Activated T-helper 1 cell treated with anti-CD3 and anti-CD28 coated beads, Interleukin-12 subunit alpha, Interleukin-12 subunit beta, Interleukin-2, Interleukin-4 antibody, amounts not matched to agents 30 ng/mL and 10 ng/mL and 1 ng/mL, durations not matched to agents 14 hours and 24 hours and 36 hours (primary cell): ENCODE measurements at regions not wholly inside any gene's neighbourhood (a gene's known extent, or its start where the extent isn't known, plus 50 kb on each side); places are given as distances from the start of the nearest gene placed in this dataset.

ENCODE experiments used
- DNase-seq: peaks from one replicate; pipeline ENCODE4 v3.0.0; 2021; ENCODE audit warnings: low spot score
- H3K27ac Mint-ChIP-seq: one replicate; pipeline ENCODE4 v1.8.0; 2021; ENCODE audit warnings: mild to moderate bottlenecking, mixed read lengths
- H3K27me3 Mint-ChIP-seq: one replicate; pipeline ENCODE4 v1.8.0; 2022; ENCODE audit warnings: mild to moderate bottlenecking, moderate library complexity, mixed read lengths; ENCODE audit not compliant: insufficient read depth
- H3K36me3 Mint-ChIP-seq: one replicate; pipeline ENCODE4 v1.8.0; 2021; ENCODE audit warnings: low read depth, mixed read lengths
- H3K4me1 Mint-ChIP-seq: one replicate; pipeline ENCODE4 v1.8.0; 2021; ENCODE audit warnings: low read depth, mixed read lengths
- H3K4me3 Mint-ChIP-seq: one replicate; pipeline ENCODE4 v1.8.0; 2021; ENCODE audit warnings: mild to moderate bottlenecking, moderate library complexity, mixed read lengths
- H3K9me3 Mint-ChIP-seq: one replicate; pipeline ENCODE4 v1.8.0; 2021; ENCODE audit warnings: mixed read lengths
- intact Hi-C: fragments of 100-400 bp; cut with micrococcal nuclease; formaldehyde crosslinking; loops from one replicate; pipeline ENCODE4 v1.15.1; 2024

- intact Hi-C loops = no loop called here
- Mint-ChIP-seq H3K4me3 (no peak overlapping the region), H3K27ac (no peak overlapping the region), H3K9me3 (peaks cover 8% of the 10 kb centered on the region), H3K27me3 (peaks cover 1% of the 10 kb centered on the region), H3K4me1 (no peaks in the 10 kb centered on the region), H3K36me3 (no peaks in the 10 kb centered on the region)
- no peak for DNase-seq
Measured at GRCh38 chr2:33762636-33763035, 163.5 kb upstream of the FAM98A start.

GRCh38 chr2:33746208-33746800 lies 147.2 kb upstream of the FAM98A start:
- Mint-ChIP-seq H3K4me3 (no peak overlapping the region), H3K27me3 (no peaks in the 10 kb centered on the region)
- intact Hi-C loops = no loop called here

GRCh38 chr2:33735096-33735495 lies 136.0 kb upstream of the FAM98A start:
- Mint-ChIP-seq H3K4me1 (no peaks in the 10 kb centered on the region), H3K27me3 (no peaks in the 10 kb centered on the region), H3K4me3 (no peak overlapping the region), H3K27ac (no peak overlapping the region), H3K9me3 (no peaks in the 10 kb centered on the region), H3K36me3 (no peaks in the 10 kb centered on the region)
- intact Hi-C loops = no loop called here
- no peak for DNase-seq

More at GRCh38 chr2:33746208-33746800, 147.2 kb upstream of the FAM98A start:
- peaks cover 3% of the 10 kb centered on the region for H3K9me3 Mint-ChIP-seq
- no peaks in the 10 kb centered on the region for H3K4me1 Mint-ChIP-seq
- no peak overlapping the region for H3K27ac Mint-ChIP-seq
- DNase-seq = no peak
- no peaks in the 10 kb centered on the region for H3K36me3 Mint-ChIP-seq

- intact Hi-C loops = no loop called here
- DNase-seq = no peak
- Mint-ChIP-seq H3K4me3 (no peak overlapping the region), H3K36me3 (no peaks in the 10 kb centered on the region), H3K9me3 (no peaks in the 10 kb centered on the region), H3K27ac (no peak overlapping the region), H3K27me3 (no peaks in the 10 kb centered on the region), H3K4me1 (no peaks in the 10 kb centered on the region)
Measured at GRCh38 chr2:33730804-33731203, 131.7 kb upstream of the FAM98A start.

GRCh38 chr2:33730193-33730592 lies 131.1 kb upstream of the FAM98A start:
- H3K36me3 Mint-ChIP-seq = no peaks in the 10 kb centered on the region
- H3K27me3 Mint-ChIP-seq = no peaks in the 10 kb centered on the region
- intact Hi-C loops = no loop called here
- H3K27ac Mint-ChIP-seq = no peak overlapping the region
- no peaks in the 10 kb centered on the region for H3K4me1 Mint-ChIP-seq
- H3K4me3 Mint-ChIP-seq = no peak overlapping the region
- H3K9me3 Mint-ChIP-seq = no peaks in the 10 kb centered on the region
- no peak for DNase-seq

DNA sequence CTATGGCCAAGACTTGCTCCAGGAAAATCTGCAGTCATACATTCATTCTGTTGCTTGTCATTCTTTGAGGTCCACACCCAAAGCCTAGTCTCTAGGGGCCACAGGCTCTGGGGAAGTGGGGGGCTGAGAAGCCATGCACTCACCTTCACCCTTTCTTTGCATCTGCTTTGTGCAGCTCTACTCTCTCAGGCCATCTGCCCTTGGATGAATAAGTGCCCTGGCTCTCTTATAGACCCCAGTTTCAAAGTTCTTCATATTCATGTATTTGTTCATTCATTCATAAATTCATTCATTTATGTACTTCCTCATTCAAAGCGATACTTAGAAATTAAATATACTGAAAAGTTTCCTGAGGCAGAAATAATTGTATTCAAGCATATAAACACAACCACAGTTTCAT lies 130.3 kb upstream of the FAM98A start:
- H3K4me3 Mint-ChIP-seq = no peak overlapping the region
- no peaks in the 10 kb centered on the region for H3K36me3 Mint-ChIP-seq
- no peak overlapping the region for H3K27ac Mint-ChIP-seq
- H3K9me3 Mint-ChIP-seq = no peaks in the 10 kb centered on the region
- H3K4me1 Mint-ChIP-seq = no peaks in the 10 kb centered on the region
- intact Hi-C loops = no loop called here
- DNase-seq = no peak
- no peaks in the 10 kb centered on the region for H3K27me3 Mint-ChIP-seq

DNA sequence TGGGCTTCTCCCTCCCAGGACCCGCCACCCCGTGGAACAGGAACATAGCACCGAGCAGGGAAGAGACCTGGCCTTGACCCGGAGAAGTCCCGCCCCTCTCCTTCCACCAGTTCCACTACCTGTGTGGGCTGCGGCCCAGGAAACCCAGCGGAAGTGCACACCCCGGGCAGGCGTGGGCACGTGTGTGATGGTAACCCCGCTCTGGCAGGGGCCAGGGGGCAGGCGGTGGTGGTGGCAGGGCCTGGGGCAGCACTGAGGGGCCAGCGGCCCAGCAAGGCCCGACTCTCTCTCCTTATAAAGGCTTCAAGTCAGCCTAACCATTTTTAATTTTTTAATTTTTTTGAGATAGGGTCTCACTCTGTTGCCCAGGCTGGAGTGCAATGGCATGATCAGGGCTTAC lies 129.0 kb upstream of the FAM98A start:
- H3K9me3 Mint-ChIP-seq = no peaks in the 10 kb centered on the region
- intact Hi-C loops = no loop called here
- no peaks in the 10 kb centered on the region for H3K36me3 Mint-ChIP-seq

GRCh38 chr2:33727361-33728032 lies 128.4 kb upstream of the FAM98A start:
- no peaks in the 10 kb centered on the region for H3K4me1 Mint-ChIP-seq
- no peaks in the 10 kb centered on the region for H3K27me3 Mint-ChIP-seq
- H3K27ac Mint-ChIP-seq = no peak overlapping the region
- intact Hi-C loops = no loop called here
- no peak overlapping the region for H3K4me3 Mint-ChIP-seq
- no peaks in the 10 kb centered on the region for H3K9me3 Mint-ChIP-seq
- DNase-seq = no peak
- no peaks in the 10 kb centered on the region for H3K36me3 Mint-ChIP-seq

More for the DNA sequence above, 129.0 kb upstream of the FAM98A start:
- Mint-ChIP-seq H3K27me3 (no peaks in the 10 kb centered on the region), H3K4me3 (no peak overlapping the region), H3K4me1 (no peaks in the 10 kb centered on the region), H3K27ac (no peak overlapping the region)
- DNase-seq = no peak

DNA sequence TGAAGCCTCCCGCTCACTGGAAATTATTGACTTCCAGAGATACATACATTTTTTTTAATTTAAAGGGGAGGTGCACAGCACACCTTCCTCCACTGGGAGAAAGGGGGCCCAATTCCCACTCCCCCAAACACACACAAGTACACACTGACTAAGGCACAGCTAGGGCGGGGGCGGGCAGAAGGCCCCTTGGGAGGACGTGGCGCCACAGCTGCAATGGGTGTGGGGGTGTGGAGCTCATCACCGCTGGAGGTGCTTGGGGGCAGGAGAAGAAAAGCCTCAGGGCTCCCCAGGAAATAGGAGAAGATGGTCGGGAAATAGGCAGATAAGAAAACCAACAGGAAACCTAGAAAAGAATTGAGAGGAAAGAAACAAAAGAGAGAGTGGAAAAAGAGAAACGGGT lies 127.3 kb upstream of the FAM98A start:
- Mint-ChIP-seq H3K4me3 (no peak overlapping the region), H3K27me3 (no peaks in the 10 kb centered on the region), H3K9me3 (no peaks in the 10 kb centered on the region), H3K27ac (no peak overlapping the region), H3K4me1 (no peaks in the 10 kb centered on the region), H3K36me3 (no peaks in the 10 kb centered on the region)
- no peak for DNase-seq
- intact Hi-C loops = no loop called here

DNA sequence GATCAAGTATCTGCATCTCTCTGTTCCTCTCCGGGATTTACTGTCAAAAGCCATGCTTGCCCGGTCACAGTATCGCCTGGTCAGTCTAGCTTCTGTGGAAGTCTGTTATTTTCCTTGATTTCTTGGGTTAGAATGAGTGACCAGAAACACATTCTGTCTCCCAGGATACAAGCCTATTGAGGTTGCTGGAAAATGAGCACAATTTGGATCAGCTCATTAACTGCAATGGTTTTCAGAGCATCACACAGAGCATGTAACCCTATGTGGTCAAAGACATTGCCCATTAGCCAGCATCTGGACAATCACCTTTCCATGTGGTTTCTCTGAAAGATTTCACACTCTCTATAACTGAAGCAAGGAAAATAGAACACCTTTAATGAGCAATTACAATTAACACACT lies 124.2 kb upstream of the FAM98A start:
- Mint-ChIP-seq H3K4me3 (no peak overlapping the region), H3K4me1 (no peaks in the 10 kb centered on the region), H3K27me3 (no peaks in the 10 kb centered on the region), H3K27ac (no peak overlapping the region), H3K36me3 (no peaks in the 10 kb centered on the region), H3K9me3 (no peaks in the 10 kb centered on the region)
- DNase-seq = no peak
- intact Hi-C loops = no loop called here

DNA sequence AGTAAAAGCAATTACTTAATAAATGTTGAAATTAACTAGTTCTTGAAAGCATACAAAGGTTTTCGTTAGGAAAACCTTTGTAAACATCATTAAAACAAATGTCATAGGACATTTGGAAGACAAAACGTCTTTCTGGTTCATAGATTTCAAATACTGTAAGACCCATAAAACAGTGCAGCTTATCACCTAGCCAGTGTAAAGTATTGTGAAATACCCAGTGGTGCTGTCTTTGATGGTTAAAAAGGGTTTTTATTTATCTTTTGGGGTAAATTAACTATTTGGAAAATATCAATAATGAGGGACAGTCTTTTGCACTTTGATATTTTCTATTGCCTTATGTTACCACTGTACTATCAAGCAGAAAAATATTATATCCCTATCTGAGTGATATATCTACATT lies 120.0 kb upstream of the FAM98A start:
- H3K27ac Mint-ChIP-seq = no peak overlapping the region
- intact Hi-C loops = no loop called here
- peaks cover 1% of the 10 kb centered on the region for H3K27me3 Mint-ChIP-seq
- H3K9me3 Mint-ChIP-seq = no peaks in the 10 kb centered on the region
- DNase-seq = no peak
- H3K4me3 Mint-ChIP-seq = no peak overlapping the region
- H3K4me1 Mint-ChIP-seq = no peaks in the 10 kb centered on the region
- no peaks in the 10 kb centered on the region for H3K36me3 Mint-ChIP-seq

GRCh38 chr2:33712674-33713073 lies 113.6 kb upstream of the FAM98A start:
- no peaks in the 10 kb centered on the region for H3K4me1 Mint-ChIP-seq
- H3K27me3 Mint-ChIP-seq = peaks cover 3% of the 10 kb centered on the region
- intact Hi-C loops = no loop called here

DNA sequence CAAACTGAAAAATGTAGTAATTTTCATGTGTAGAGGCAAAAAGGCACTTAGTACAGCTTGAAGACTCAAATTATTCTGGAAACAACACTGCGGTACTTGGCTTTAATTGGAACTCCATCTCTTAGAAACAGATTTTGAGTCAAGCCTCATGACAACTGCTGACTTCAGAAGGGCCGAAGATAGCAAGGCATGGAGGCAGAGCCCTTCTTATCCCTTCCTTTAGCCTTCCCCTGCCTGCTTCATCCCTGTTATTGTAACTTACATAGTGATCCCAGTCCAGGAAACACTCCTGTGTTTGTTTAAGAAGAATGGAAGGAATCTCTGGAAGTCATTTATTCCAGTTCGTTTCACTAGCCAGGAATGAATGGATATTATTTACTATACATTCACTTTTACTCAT lies 110.9 kb upstream of the FAM98A start:
- Mint-ChIP-seq H3K4me1 (no peaks in the 10 kb centered on the region), H3K9me3 (no peaks in the 10 kb centered on the region), H3K4me3 (no peak overlapping the region), H3K27ac (no peak overlapping the region), H3K36me3 (no peaks in the 10 kb centered on the region), H3K27me3 (peaks cover 1% of the 10 kb centered on the region)
- intact Hi-C loops = no loop called here
- no peak for DNase-seq

More at GRCh38 chr2:33712674-33713073, 113.6 kb upstream of the FAM98A start:
- Mint-ChIP-seq H3K9me3 (no peaks in the 10 kb centered on the region), H3K4me3 (no peak overlapping the region), H3K36me3 (no peaks in the 10 kb centered on the region), H3K27ac (no peak overlapping the region)
- DNase-seq = no peak

DNA sequence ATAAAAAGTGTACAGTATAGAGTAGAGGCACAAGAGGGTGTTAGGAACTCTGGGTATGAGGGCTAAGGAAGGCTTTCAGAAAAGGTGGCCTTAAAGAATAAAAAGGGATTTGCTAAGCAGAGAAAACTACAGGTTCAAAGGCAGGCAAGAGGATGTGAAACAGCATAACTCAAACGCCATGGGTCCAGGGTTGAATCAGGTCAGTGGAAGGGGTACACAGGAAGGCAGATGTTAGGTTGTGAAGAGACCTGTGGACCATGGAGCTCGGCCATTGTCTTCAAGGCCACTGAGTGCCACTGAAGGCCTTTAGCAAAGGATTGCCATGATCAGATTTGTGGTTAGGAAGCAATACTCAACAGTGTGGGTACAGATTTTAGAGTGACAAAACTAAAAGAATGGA lies 108.2 kb upstream of the FAM98A start:
- H3K4me1 Mint-ChIP-seq = no peaks in the 10 kb centered on the region
- H3K4me3 Mint-ChIP-seq = no peak overlapping the region
- no peak for DNase-seq
- no peak overlapping the region for H3K27ac Mint-ChIP-seq
- H3K9me3 Mint-ChIP-seq = no peaks in the 10 kb centered on the region
- H3K36me3 Mint-ChIP-seq = no peaks in the 10 kb centered on the region
- intact Hi-C loops = no loop called here
- peaks cover 1% of the 10 kb centered on the region for H3K27me3 Mint-ChIP-seq
